ENCODE measurements at regions not wholly inside any gene's neighbourhood (a gene's known extent, or its start where the extent isn't known, plus 50 kb on each side); places are given as distances from the start of the nearest gene placed in this dataset.

DNA sequence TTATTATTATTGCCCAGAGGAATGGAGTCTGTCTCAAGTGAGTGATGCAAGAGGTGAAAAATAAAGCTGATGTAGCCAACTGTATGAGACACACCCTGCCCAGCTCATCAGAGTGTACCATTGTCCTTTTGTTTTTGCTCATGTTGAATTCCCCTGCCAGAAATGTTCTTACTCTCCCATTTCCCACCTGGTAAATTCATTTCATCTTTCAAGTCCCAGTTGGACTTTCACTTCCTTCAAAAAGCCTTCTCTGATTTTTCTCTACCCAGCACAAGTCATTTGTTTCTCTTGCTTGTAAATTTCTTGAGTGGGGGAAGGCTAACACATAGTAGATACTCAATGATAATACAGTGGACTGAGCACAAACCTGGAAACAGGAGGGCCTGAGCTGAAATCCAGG lies 394.5 kb upstream of the ZNF462 start:
- TF ChIP-seq, protein P1, sequence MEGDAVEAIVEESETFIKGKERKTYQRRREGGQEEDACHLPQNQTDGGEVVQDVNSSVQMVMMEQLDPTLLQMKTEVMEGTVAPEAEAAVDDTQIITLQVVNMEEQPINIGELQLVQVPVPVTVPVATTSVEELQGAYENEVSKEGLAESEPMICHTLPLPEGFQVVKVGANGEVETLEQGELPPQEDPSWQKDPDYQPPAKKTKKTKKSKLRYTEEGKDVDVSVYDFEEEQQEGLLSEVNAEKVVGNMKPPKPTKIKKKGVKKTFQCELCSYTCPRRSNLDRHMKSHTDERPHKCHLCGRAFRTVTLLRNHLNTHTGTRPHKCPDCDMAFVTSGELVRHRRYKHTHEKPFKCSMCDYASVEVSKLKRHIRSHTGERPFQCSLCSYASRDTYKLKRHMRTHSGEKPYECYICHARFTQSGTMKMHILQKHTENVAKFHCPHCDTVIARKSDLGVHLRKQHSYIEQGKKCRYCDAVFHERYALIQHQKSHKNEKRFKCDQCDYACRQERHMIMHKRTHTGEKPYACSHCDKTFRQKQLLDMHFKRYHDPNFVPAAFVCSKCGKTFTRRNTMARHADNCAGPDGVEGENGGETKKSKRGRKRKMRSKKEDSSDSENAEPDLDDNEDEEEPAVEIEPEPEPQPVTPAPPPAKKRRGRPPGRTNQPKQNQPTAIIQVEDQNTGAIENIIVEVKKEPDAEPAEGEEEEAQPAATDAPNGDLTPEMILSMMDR (IDR thresholded peaks at IDR 0.05): no peak
- TF ChIP-seq POLR2A (IDR thresholded peaks at IDR 0.05): no peak
